Mesenchymal stem cell (in vitro differentiated cells and primary cell): ENCODE measurements at regions not wholly inside any gene's neighbourhood (a gene's known extent, or its start where the extent isn't known, plus 50 kb on each side); places are given as distances from the start of the nearest gene placed in this dataset.

ENCODE experiments used
- DNase-seq: peaks from one replicate; pipeline ENCODE4 v3.0.0-alpha.2; 2013
- H2AFZ ChIP-seq: one replicate; pipeline ENCODE4 v1.6.1; 2013; ENCODE audit warnings: low read depth, mild to moderate bottlenecking, control low read depth, inconsistent platforms, low read length, moderate library complexity
- H2AK5ac ChIP-seq: 2 replicates; pipeline ENCODE4 v1.6.1; 2013; ENCODE audit warnings: low read length, moderate library complexity, mild to moderate bottlenecking, inconsistent platforms; ENCODE audit not compliant: severe bottlenecking
- H2BK120ac ChIP-seq: one replicate; pipeline ENCODE4 v1.6.1; 2013; ENCODE audit warnings: low read depth, mild to moderate bottlenecking, inconsistent platforms, low read length, moderate library complexity
- H2BK12ac ChIP-seq, 2 experiments: one replicate each; pipeline ENCODE4 v1.6.1; 2013; ENCODE audit warnings: inconsistent platforms in 2 of 2, low read length in 2 of 2, mild to moderate bottlenecking in 2 of 2, moderate library complexity in 2 of 2, control low read depth in 1 of 2
- H2BK15ac ChIP-seq: one replicate; pipeline ENCODE4 v1.6.1; 2013; ENCODE audit warnings: mild to moderate bottlenecking, low read depth, inconsistent platforms; ENCODE audit not compliant: poor library complexity, severe bottlenecking
- H2BK5ac ChIP-seq: 2 replicates; pipeline ENCODE4 v1.6.1; 2013; ENCODE audit warnings: low read depth, mild to moderate bottlenecking, low read length, control low read depth, inconsistent platforms; ENCODE audit not compliant: poor library complexity, severe bottlenecking
- H3K14ac ChIP-seq, 2 experiments: one replicate each; pipeline ENCODE4 v1.6.1; 2013; ENCODE audit warnings: inconsistent platforms in 2 of 2, low read length in 2 of 2, control low read depth in 1 of 2, mild to moderate bottlenecking in 1 of 2, moderate library complexity in 1 of 2
- H3K18ac ChIP-seq, 2 experiments: one replicate each; pipeline ENCODE4 v1.6.1; 2013; ENCODE audit warnings: inconsistent platforms in 2 of 2, low read length in 2 of 2, control low read depth in 1 of 2, low read depth in 1 of 2, mild to moderate bottlenecking in 1 of 2
- H3K23ac ChIP-seq, 2 experiments: one replicate each; pipeline ENCODE4 v1.6.1; 2013; ENCODE audit warnings: inconsistent platforms in 2 of 2, low read length in 2 of 2, mild to moderate bottlenecking in 2 of 2, moderate library complexity in 2 of 2, control low read depth in 1 of 2
- H3K27ac ChIP-seq: 2 replicates; pipeline ENCODE4 v1.5.1; 2013; ENCODE audit warnings: mild to moderate bottlenecking, moderate library complexity, low read length, control low read depth, inconsistent platforms; ENCODE audit not compliant: poor library complexity, severe bottlenecking
- H3K27me3 ChIP-seq, 2 experiments: 2 replicates each; pipeline versions ENCODE4 v1.6.1 to v1.7.0; 2013; ENCODE audit warnings: low read length in 2 of 2, mild to moderate bottlenecking in 2 of 2, moderate library complexity in 2 of 2, control low read depth in 1 of 2, inconsistent platforms in 1 of 2; ENCODE audit not compliant: control insufficient read depth in 1 of 2, insufficient read depth in 1 of 2
- H3K36me3 ChIP-seq, 2 experiments: 2 replicates each; pipeline versions ENCODE4 v1.6.1 to v1.7.0; 2013; ENCODE audit warnings: low read length in 2 of 2, control low read depth in 1 of 2, inconsistent platforms in 1 of 2, low read depth in 1 of 2, mild to moderate bottlenecking in 1 of 2; ENCODE audit not compliant: insufficient read depth in 2 of 2, control insufficient read depth in 1 of 2
- H3K4ac ChIP-seq, 2 experiments: one replicate each; pipeline ENCODE4 v1.6.1; 2013; ENCODE audit warnings: inconsistent platforms in 2 of 2, low read length in 2 of 2, mild to moderate bottlenecking in 2 of 2, moderate library complexity in 2 of 2, control low read depth in 1 of 2, low read depth in 1 of 2
- H3K4me1 ChIP-seq: 2 replicates; pipeline ENCODE4 v1.6.1; 2013; ENCODE audit warnings: low read depth, low read length, control low read depth; ENCODE audit not compliant: control insufficient read depth, insufficient read depth
- H3K4me2 ChIP-seq: 2 replicates; pipeline ENCODE4 v1.6.1; 2013; ENCODE audit warnings: low read length, mild to moderate bottlenecking, inconsistent platforms; ENCODE audit not compliant: poor library complexity, severe bottlenecking
- H3K4me3 ChIP-seq, 2 experiments: 2 replicates each; pipeline versions ENCODE4 v1.5.1 to v1.7.0; 2013; ENCODE audit warnings: low read length in 2 of 2, mild to moderate bottlenecking in 2 of 2, control low read depth in 1 of 2, low read depth in 1 of 2; ENCODE audit not compliant: insufficient read depth in 1 of 2
- H3K79me1 ChIP-seq: replicated peaks from 2 replicates; pipeline ENCODE4 v1.6.1; 2013; ENCODE audit warnings: mild to moderate bottlenecking, control low read depth, low read length, inconsistent platforms; ENCODE audit not compliant: poor library complexity, severe bottlenecking
- H3K9ac ChIP-seq: 2 replicates; pipeline ENCODE4 v1.7.0; 2013; ENCODE audit warnings: mild to moderate bottlenecking, low read length, moderate library complexity
- H3K9me3 ChIP-seq: 2 replicates; pipeline ENCODE4 v1.7.0; 2013; ENCODE audit warnings: mild to moderate bottlenecking, low read length; ENCODE audit not compliant: control insufficient read depth
- H4K8ac ChIP-seq: one replicate; pipeline ENCODE4 v1.6.1; 2013; ENCODE audit warnings: inconsistent platforms, mild to moderate bottlenecking, low read length, moderate library complexity
- H4K91ac ChIP-seq: one replicate; pipeline ENCODE4 v1.6.1; 2013; ENCODE audit warnings: mild to moderate bottlenecking, low read length, inconsistent platforms
- WGBS: methylation state at CpG from one replicate; pipeline ENCODE4 v1.1.7; 2013; ENCODE audit warnings: mixed read lengths; 5-methylcytosine and 5-hydroxymethylcytosine counted together

GRCh38 chr2:129585760-129586159 is 393.7 kb upstream of the RAB6C start:
- H2AFZ ChIP-seq = no peak overlapping the region
- no peak overlapping the region for H3K9ac ChIP-seq
- H3K18ac ChIP-seq = no peak overlapping the region
- H3K4ac ChIP-seq = no peak overlapping the region
- H2BK5ac ChIP-seq = no peak overlapping the region
- H4K8ac ChIP-seq = no peak overlapping the region
- DNase-seq = no peak
- H3K4me1 ChIP-seq = no peaks in the 10 kb centered on the region
- H3K23ac ChIP-seq = no peak overlapping the region
- no peak overlapping the region for H3K27ac ChIP-seq
- no peaks in the 10 kb centered on the region for H3K79me1 ChIP-seq
- H3K9me3 ChIP-seq = peaks cover 4% of the 10 kb centered on the region
- H3K27me3 ChIP-seq = no peaks in the 10 kb centered on the region
- H3K4me2 ChIP-seq = no peak overlapping the region
- no peaks in the 10 kb centered on the region for H3K36me3 ChIP-seq
- no peak overlapping the region for H2BK120ac ChIP-seq
- no peak overlapping the region for H3K14ac ChIP-seq
- no peak overlapping the region for H4K91ac ChIP-seq
- H2BK12ac ChIP-seq = no peak overlapping the region
- no peak overlapping the region for H2BK15ac ChIP-seq
- no peak overlapping the region for H2AK5ac ChIP-seq
- H3K4me3 ChIP-seq = no peak overlapping the region

- H3K79me1 ChIP-seq = no peaks in the 10 kb centered on the region
- no peak overlapping the region for H3K23ac ChIP-seq
- H3K9ac ChIP-seq = no peak overlapping the region
- 57% methylated on average over 51 of the region's 51 CpGs for WGBS
- no peak overlapping the region for H2AFZ ChIP-seq
- no peak for DNase-seq
- H3K27me3 ChIP-seq = no peaks in the 10 kb centered on the region
- H3K36me3 ChIP-seq = no peaks in the 10 kb centered on the region
- H4K8ac ChIP-seq = no peak overlapping the region
- no peaks in the 10 kb centered on the region for H3K9me3 ChIP-seq
- no peak overlapping the region for H3K27ac ChIP-seq
- no peak overlapping the region for H3K14ac ChIP-seq
- H2BK15ac ChIP-seq = no peak overlapping the region
- no peak overlapping the region for H2BK12ac ChIP-seq
- no peaks in the 10 kb centered on the region for H3K4me1 ChIP-seq
- no peak overlapping the region for H2BK5ac ChIP-seq
- no peak overlapping the region for H3K4me2 ChIP-seq
- H3K4me3 ChIP-seq = peak overlapping the region in 1 of 2 experiments; percentile 9
- H2BK120ac ChIP-seq = no peak overlapping the region
- H4K91ac ChIP-seq = peak overlapping the region; percentile 63
- H3K4ac ChIP-seq = no peak overlapping the region
- no peak overlapping the region for H2AK5ac ChIP-seq
- H3K18ac ChIP-seq = no peak overlapping the region
Observed at GRCh38 chr2:129587426-129588064, 391.9 kb upstream of the RAB6C start.

GRCh38 chr2:129604560-129604959 is 374.9 kb upstream of the RAB6C start:
- H4K91ac ChIP-seq = no peak overlapping the region
- no peaks in the 10 kb centered on the region for H3K27me3 ChIP-seq
- no peak overlapping the region for H3K14ac ChIP-seq
- H3K27ac ChIP-seq = no peak overlapping the region
- no peak overlapping the region for H3K4me2 ChIP-seq
- H3K23ac ChIP-seq = no peak overlapping the region
- no peak overlapping the region for H3K4me3 ChIP-seq
- no peak overlapping the region for H3K9ac ChIP-seq
- DNase-seq = no peak
- no peak overlapping the region for H4K8ac ChIP-seq
- H3K9me3 ChIP-seq = peaks cover 4% of the 10 kb centered on the region
- no peak overlapping the region for H3K18ac ChIP-seq
- H3K4me1 ChIP-seq = no peaks in the 10 kb centered on the region
- H3K36me3 ChIP-seq = no peaks in the 10 kb centered on the region
- no peak overlapping the region for H2AK5ac ChIP-seq
- no peak overlapping the region for H2BK5ac ChIP-seq
- H2BK12ac ChIP-seq = no peak overlapping the region
- no peak overlapping the region for H2BK15ac ChIP-seq
- 74% methylated on average over 4 of the region's 5 CpGs for WGBS
- no peaks in the 10 kb centered on the region for H3K79me1 ChIP-seq
- H3K4ac ChIP-seq = no peak overlapping the region
- H2BK120ac ChIP-seq = no peak overlapping the region
- H2AFZ ChIP-seq = no peak overlapping the region

- Histone ChIP-seq H3K18ac (no peak overlapping the region), H2BK5ac (no peak overlapping the region), H3K23ac (no peak overlapping the region), H3K36me3 (no peaks in the 10 kb centered on the region), H3K4me3 (no peak overlapping the region), H3K9ac (no peak overlapping the region), H2AK5ac (no peak overlapping the region), H3K4ac (no peak overlapping the region), H3K14ac (no peak overlapping the region), H3K9me3 (peaks cover 4% of the 10 kb centered on the region), H3K4me2 (no peak overlapping the region), H4K8ac (no peak overlapping the region), H2BK120ac (no peak overlapping the region), H3K4me1 (no peaks in the 10 kb centered on the region), H2AFZ (no peak overlapping the region), H2BK12ac (no peak overlapping the region), H3K27me3 (no peaks in the 10 kb centered on the region), H4K91ac (no peak overlapping the region), H3K79me1 (no peaks in the 10 kb centered on the region), H3K27ac (no peak overlapping the region), H2BK15ac (no peak overlapping the region)
- no peak for DNase-seq
- WGBS = 85% methylated on average over 6 of the region's 6 CpGs
Observed at GRCh38 chr2:129605646-129606045, 373.8 kb upstream of the RAB6C start.
